Stimulated activated CD8-positive, alpha-beta memory T cell treated with anti-CD3 and anti-CD28 coated beads, Interleukin-7, amount 100 ng/mL, for 48 hours (primary cell): ENCODE measurements at regions not wholly inside any gene's neighbourhood (a gene's known extent, or its start where the extent isn't known, plus 50 kb on each side); places are given as distances from the start of the nearest gene placed in this dataset.

Experiments
- DNase-seq, 2 donors: peaks; one replicate each; pipeline ENCODE4 v3.0.0-alpha.2; 2020; ENCODE audit warnings: low read depth in 1 of 2; ENCODE audit errors: extremely low read depth in 1 of 2

- DNase-seq: no peak
Measured at GRCh38 chr10:29760138-29760900, 125.5 kb upstream of the SVIL start.

- no peak for DNase-seq
Measured at GRCh38 chr10:29757551-29758297, 123.0 kb upstream of the SVIL start.

GRCh38 chr10:29756451-29756850 is 121.7 kb upstream of the SVIL start:
- no peak for DNase-seq

GRCh38 chr10:29753283-29753682 is 118.5 kb upstream of the SVIL start:
- no peak for DNase-seq

- DNase-seq: no peak
Measured at GRCh38 chr10:29751684-29752083, 116.9 kb upstream of the SVIL start.

- no peak for DNase-seq
Measured at GRCh38 chr10:29751240-29751639, 116.5 kb upstream of the SVIL start.

GRCh38 chr10:29749150-29749549 is 114.4 kb upstream of the SVIL start:
- DNase-seq: no peak

- no peak for DNase-seq
Measured at GRCh38 chr10:29748109-29748650, 113.4 kb upstream of the SVIL start.

- DNase-seq: no peak
Measured at GRCh38 chr10:29746080-29746797, 111.5 kb upstream of the SVIL start.

- no peak for DNase-seq
Measured at GRCh38 chr10:29740981-29741545, 106.3 kb upstream of the SVIL start.

- no peak for DNase-seq
Measured at GRCh38 chr10:29738341-29738740, 103.6 kb upstream of the SVIL start.

- DNase-seq: no peak
Measured at GRCh38 chr10:29737074-29737593, 102.4 kb upstream of the SVIL start.

GRCh38 chr10:29736366-29737073 is 101.7 kb upstream of the SVIL start:
- no peak for DNase-seq

GRCh38 chr10:29735628-29736365 is 101.0 kb upstream of the SVIL start:
- peak; percentile 70 for DNase-seq

- DNase-seq: peak in 1 of 2 donors; percentile 25
Measured at GRCh38 chr10:29734962-29735627, 100.3 kb upstream of the SVIL start.

GRCh38 chr10:29734640-29734961 is 99.8 kb upstream of the SVIL start:
- no peak for DNase-seq

GRCh38 chr10:29733323-29733722 is 98.6 kb upstream of the SVIL start:
- DNase-seq: no peak

GRCh38 chr10:29732918-29733317 is 98.1 kb upstream of the SVIL start:
- no peak for DNase-seq

- no peak for DNase-seq
Measured at GRCh38 chr10:29731760-29732159, 97.0 kb upstream of the SVIL start.
